ENCODE measurements at regions not wholly inside any gene's neighbourhood (a gene's known extent, or its start where the extent isn't known, plus 50 kb on each side); places are given as distances from the start of the nearest gene placed in this dataset.
A peak's percentile ranks its signal among the peaks of the same experiment; 100 is the strongest.
"Not testable (repeated sequence)": the region's sequence is repeated elsewhere in the genome, so short reads cannot be mapped to it uniquely, and the experiment has no call there.

- DNase-seq = no peak
Measured at GRCh38 chr1:112817555-112818373, 102.6 kb upstream of the PPM1J start.

- DNase-seq = no peak
Measured at GRCh38 chr1:112815376-112815775, 100.2 kb upstream of the PPM1J start.

- DNase-seq = not testable (repeated sequence)
Measured at GRCh38 chr1:112814645-112815044, 99.5 kb upstream of the PPM1J start.

- peak; percentile 67 for DNase-seq
Measured at GRCh38 chr1:112808861-112809684, 93.9 kb upstream of the PPM1J start.

- no peak for DNase-seq
Measured at GRCh38 chr1:112807999-112808398, 92.9 kb upstream of the PPM1J start.

GRCh38 chr1:112807117-112807516 is 92.0 kb upstream of the PPM1J start:
- DNase-seq = no peak

GRCh38 chr1:112806090-112806642 is 91.0 kb upstream of the PPM1J start:
- DNase-seq = no peak

- DNase-seq = no peak
Measured at GRCh38 chr1:112805155-112805853, 90.2 kb upstream of the PPM1J start.

- peak; percentile 36 for DNase-seq
Measured at GRCh38 chr1:112803906-112804762, 89.0 kb upstream of the PPM1J start.

GRCh38 chr1:112800289-112800688 is 85.2 kb upstream of the PPM1J start:
- DNase-seq = no peak

- no peak for DNase-seq
Measured at GRCh38 chr1:112798292-112798691, 83.2 kb upstream of the PPM1J start.

- no peak for DNase-seq
Measured at GRCh38 chr1:112797224-112797623, 82.1 kb upstream of the PPM1J start.

- no peak for DNase-seq
Measured at GRCh38 chr1:112794654-112795239, 79.6 kb upstream of the PPM1J start.

- DNase-seq = no peak
Measured at GRCh38 chr1:112793631-112794565, 78.8 kb upstream of the PPM1J start.

- DNase-seq = no peak
Measured at GRCh38 chr1:112791723-112792104, 76.6 kb upstream of the PPM1J start.

GRCh38 chr1:112790920-112791722 is 76.0 kb upstream of the PPM1J start:
- DNase-seq = no peak

- DNase-seq = no peak
Measured at GRCh38 chr1:112788561-112788960, 73.4 kb upstream of the PPM1J start.

GRCh38 chr1:112788054-112788453 is 72.9 kb upstream of the PPM1J start:
- DNase-seq = no peak

- no peak for DNase-seq
Measured at GRCh38 chr1:112783059-112783458, 67.9 kb upstream of the PPM1J start.

Measured in activated CD4-positive, CD25-positive, alpha-beta regulatory T cell treated with anti-CD3 and anti-CD28 coated beads, Interleukin-2, amount 50 U/mL, for 72 hours (primary cell).